GM23338 (cell line): ENCODE measurements at regions not wholly inside any gene's neighbourhood (a gene's known extent, or its start where the extent isn't known, plus 50 kb on each side); places are given as distances from the start of the nearest gene placed in this dataset.
"Not testable (repeated sequence)": the region's sequence is repeated elsewhere in the genome, so short reads cannot be mapped to it uniquely, and the experiment has no call there.

Source experiments
- ATAC-seq: fragments of 200-7000 bp; cut with Tn5 transposase; 3 replicates; pipeline ENCODE4 v1.9.1; 2020
- DNase-seq: peaks from one replicate; pipeline ENCODE4 v3.0.0-alpha.2; 2015; ENCODE audit warnings: low spot score
- H2AFZ ChIP-seq: fragments of 200-600 bp; sonication (generic); 2 replicates; pipeline ENCODE4 v1.8.0; 2016; ENCODE audit warnings: antibody characterized with exemption, mild to moderate bottlenecking, moderate library complexity
- H3F3A ChIP-seq: fragments of 200-600 bp; sonication (generic); replicated peaks from 2 replicates; pipeline ENCODE4 v1.8.0; 2017; ENCODE audit warnings: antibody characterized with exemption, mixed run types, low read depth
- H3K27ac ChIP-seq: fragments of 200-600 bp; sonication (generic); 2 replicates; pipeline ENCODE4 v1.6.1; 2016; ENCODE audit warnings: low read depth
- H3K27me3 ChIP-seq: fragments of 200-600 bp; sonication (generic); 2 replicates; pipeline ENCODE4 v1.8.0; 2016; ENCODE audit warnings: mild to moderate bottlenecking, mixed run types, moderate library complexity; ENCODE audit not compliant: insufficient read depth
- H3K36me3 ChIP-seq: fragments of 200-600 bp; sonication (generic); 2 replicates; pipeline ENCODE4 v1.8.0; 2016; ENCODE audit warnings: mild to moderate bottlenecking; ENCODE audit not compliant: insufficient read depth
- H3K4me1 ChIP-seq: fragments of 200-600 bp; sonication (generic); 2 replicates; pipeline ENCODE4 v1.8.0; 2016; ENCODE audit warnings: mild to moderate bottlenecking, moderate library complexity; ENCODE audit not compliant: insufficient read depth
- H3K4me2 ChIP-seq: fragments of 200-600 bp; sonication (generic); 2 replicates; pipeline ENCODE4 v1.7.1; 2017; ENCODE audit warnings: mixed run types
- H3K4me3 ChIP-seq: fragments of 200-600 bp; sonication (generic); 2 replicates; pipeline ENCODE4 v1.6.1; 2016; ENCODE audit warnings: mixed run types
- H3K79me2 ChIP-seq: fragments of 200-600 bp; sonication (generic); replicated peaks from 2 replicates; pipeline ENCODE4 v1.8.0; 2017; ENCODE audit warnings: mild to moderate bottlenecking; ENCODE audit not compliant: insufficient read depth
- H3K9me2 ChIP-seq: fragments of 200-600 bp; sonication (generic); 2 replicates; pipeline ENCODE4 v1.8.0; 2017; ENCODE audit not compliant: insufficient read depth
- H4K20me1 ChIP-seq: fragments of 200-600 bp; sonication (generic); replicated peaks from 2 replicates; pipeline ENCODE4 v1.8.0; 2017; ENCODE audit warnings: mild to moderate bottlenecking; ENCODE audit not compliant: insufficient read depth
- H3K27ac Mint-ChIP-seq: 2 replicates; pipeline ENCODE4 v1.8.0; 2020; ENCODE audit warnings: inconsistent platforms, mild to moderate bottlenecking, moderate library complexity, mixed read lengths
- H3K27me3 Mint-ChIP-seq: 3 replicates; pipeline ENCODE4 v1.8.0; 2022; ENCODE audit warnings: low read depth, mild to moderate bottlenecking, moderate library complexity, mixed read lengths, inconsistent platforms; ENCODE audit not compliant: insufficient read depth, poor library complexity
- H3K36me3 Mint-ChIP-seq: 3 replicates; pipeline ENCODE4 v1.8.0; 2021; ENCODE audit warnings: low read depth, mild to moderate bottlenecking, inconsistent platforms, moderate library complexity, mixed read lengths
- H3K4me1 Mint-ChIP-seq: 3 replicates; pipeline ENCODE4 v1.8.0; 2020; ENCODE audit warnings: mild to moderate bottlenecking, inconsistent platforms, mixed read lengths
- H3K4me3 Mint-ChIP-seq: 3 replicates; pipeline ENCODE4 v1.8.0; 2021; ENCODE audit warnings: moderate library complexity, mild to moderate bottlenecking, inconsistent platforms, mixed read lengths
- H3K9me3 Mint-ChIP-seq: 3 replicates; pipeline ENCODE4 v1.8.0; 2020; ENCODE audit warnings: moderate library complexity, mild to moderate bottlenecking, inconsistent platforms, mixed read lengths

DNA sequence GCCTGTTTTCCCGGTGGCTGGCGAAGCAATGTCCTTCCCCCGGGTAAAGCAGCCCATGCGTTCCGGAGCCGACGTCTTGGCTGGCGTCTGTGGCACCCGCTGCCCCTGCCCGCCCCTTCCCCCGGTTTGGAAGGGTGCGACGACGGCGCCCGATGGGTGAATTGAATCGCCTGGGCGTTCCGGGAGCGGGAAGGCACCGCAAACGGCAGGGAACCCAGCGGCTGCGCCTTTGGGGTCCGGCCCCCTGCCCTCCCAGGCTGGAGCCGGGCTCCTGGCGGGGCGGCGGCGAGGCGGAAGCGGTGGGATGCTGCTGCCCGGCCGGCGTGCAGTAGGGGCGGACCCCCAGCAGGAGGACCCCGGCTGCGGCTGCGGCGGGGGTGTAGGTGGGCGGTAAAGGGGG, 123.6 kb upstream of the RHOU start:
- not testable (repeated sequence) for H3K4me3 ChIP-seq, H3K27ac ChIP-seq, H3K27ac Mint-ChIP-seq, H3K9me3 Mint-ChIP-seq, H3K4me1 Mint-ChIP-seq, H3K36me3 ChIP-seq, H2AFZ ChIP-seq, H3K27me3 Mint-ChIP-seq, H3F3A ChIP-seq, DNase-seq, H3K9me2 ChIP-seq, H3K36me3 Mint-ChIP-seq, H4K20me1 ChIP-seq, H3K79me2 ChIP-seq, ATAC-seq, H3K27me3 ChIP-seq, H3K4me1 ChIP-seq, H3K4me2 ChIP-seq, H3K4me3 Mint-ChIP-seq

DNA sequence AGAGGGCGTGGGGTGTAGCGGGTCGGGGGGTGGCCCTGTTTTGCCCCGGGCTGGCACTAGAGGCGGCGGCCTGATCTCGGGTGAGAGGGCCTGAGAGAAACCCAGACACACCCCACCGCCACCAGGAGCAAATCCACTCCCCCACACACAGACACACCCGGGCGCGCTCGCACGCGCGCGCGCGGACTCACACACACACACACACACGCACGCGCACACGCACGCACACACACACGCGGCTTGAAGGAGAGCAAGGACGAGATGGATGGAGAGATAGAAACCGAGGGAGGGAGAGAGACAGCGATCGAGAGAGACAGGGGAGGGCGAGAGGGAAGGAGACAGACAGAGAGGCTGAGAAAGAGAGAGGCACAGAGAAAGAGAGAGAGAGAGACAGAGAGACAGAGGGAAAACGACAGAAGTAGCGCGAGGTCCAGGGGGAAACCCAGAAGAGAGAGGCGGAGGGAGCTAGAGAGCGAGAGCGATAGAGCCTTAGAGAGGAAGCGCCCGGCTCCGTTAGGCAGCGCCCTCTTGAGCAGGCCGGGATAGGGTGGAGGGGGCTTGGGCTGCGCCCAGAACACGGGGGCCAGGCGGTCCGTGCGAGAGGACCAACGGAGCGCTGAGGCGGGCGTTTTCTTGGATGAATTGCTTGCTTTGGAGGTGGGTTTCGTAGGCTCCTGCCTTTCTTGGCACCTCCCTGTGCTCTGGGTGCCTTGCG, 113.1 kb upstream of the RHOU start:
- not testable (repeated sequence) for H3K27me3 ChIP-seq, H3K4me1 ChIP-seq, H2AFZ ChIP-seq, ATAC-seq, H3K4me2 ChIP-seq, H3K27ac ChIP-seq, DNase-seq, H3K36me3 Mint-ChIP-seq, H3F3A ChIP-seq, H4K20me1 ChIP-seq, H3K4me3 ChIP-seq, H3K79me2 ChIP-seq, H3K27ac Mint-ChIP-seq, H3K4me1 Mint-ChIP-seq, H3K9me2 ChIP-seq, H3K36me3 ChIP-seq, H3K27me3 Mint-ChIP-seq
- peaks cover 11% of the 10 kb centered on the region for H3K9me3 Mint-ChIP-seq
- H3K4me3 Mint-ChIP-seq, result peak overlapping the region; percentile 35; the same call in 2 of the 3 replicates

DNA sequence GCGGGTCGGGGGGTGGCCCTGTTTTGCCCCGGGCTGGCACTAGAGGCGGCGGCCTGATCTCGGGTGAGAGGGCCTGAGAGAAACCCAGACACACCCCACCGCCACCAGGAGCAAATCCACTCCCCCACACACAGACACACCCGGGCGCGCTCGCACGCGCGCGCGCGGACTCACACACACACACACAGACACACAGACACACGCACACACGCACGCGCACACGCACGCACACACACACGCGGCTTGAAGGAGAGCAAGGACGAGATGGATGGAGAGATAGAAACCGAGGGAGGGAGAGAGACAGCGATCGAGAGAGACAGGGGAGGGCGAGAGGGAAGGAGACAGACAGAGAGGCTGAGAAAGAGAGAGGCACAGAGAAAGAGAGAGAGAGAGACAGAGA, 108.8 kb upstream of the RHOU start:
- not testable (repeated sequence) for H3K4me1 Mint-ChIP-seq, H3K9me3 Mint-ChIP-seq, H3K9me2 ChIP-seq, H3K36me3 Mint-ChIP-seq, H3K4me1 ChIP-seq, H2AFZ ChIP-seq, H3F3A ChIP-seq, H3K27me3 ChIP-seq, H3K27ac Mint-ChIP-seq, H3K4me3 ChIP-seq, H3K4me2 ChIP-seq, H3K27ac ChIP-seq, ATAC-seq, H4K20me1 ChIP-seq, DNase-seq, H3K4me3 Mint-ChIP-seq, H3K27me3 Mint-ChIP-seq, H3K36me3 ChIP-seq, H3K79me2 ChIP-seq

DNA sequence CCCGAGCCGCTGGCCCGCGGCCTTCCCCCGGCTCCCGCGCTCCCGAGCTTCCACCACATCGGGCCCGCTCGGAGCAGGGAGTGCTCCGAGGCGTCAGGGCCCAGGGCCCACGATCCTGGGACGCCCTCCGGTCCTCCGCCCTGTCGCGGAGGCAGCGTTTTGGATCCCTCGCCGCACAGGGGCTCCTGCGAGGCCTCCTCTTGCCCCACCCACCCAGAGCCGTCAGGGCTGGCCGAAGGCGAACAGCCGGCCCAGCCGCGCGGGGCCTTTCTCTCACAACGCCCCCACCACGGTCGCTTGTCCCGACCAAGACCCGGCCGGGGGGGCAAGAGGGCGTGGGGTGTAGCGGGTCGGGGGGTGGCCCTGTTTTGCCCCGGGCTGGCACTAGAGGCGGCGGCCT, 102.4 kb upstream of the RHOU start:
- peak overlapping the region; percentile 49; the same call in 1 of the 2 replicates for H3K4me3 ChIP-seq
- H3K4me2 ChIP-seq, H3K9me3 Mint-ChIP-seq, H3K4me3 Mint-ChIP-seq, H3K27ac Mint-ChIP-seq, H3K36me3 Mint-ChIP-seq, H3K27ac ChIP-seq, H3F3A ChIP-seq, H3K79me2 ChIP-seq, H3K9me2 ChIP-seq, H2AFZ ChIP-seq, H3K27me3 ChIP-seq, H3K4me1 Mint-ChIP-seq, H3K27me3 Mint-ChIP-seq, H3K4me1 ChIP-seq, H4K20me1 ChIP-seq, H3K36me3 ChIP-seq, DNase-seq, ATAC-seq: not testable (repeated sequence)

DNA sequence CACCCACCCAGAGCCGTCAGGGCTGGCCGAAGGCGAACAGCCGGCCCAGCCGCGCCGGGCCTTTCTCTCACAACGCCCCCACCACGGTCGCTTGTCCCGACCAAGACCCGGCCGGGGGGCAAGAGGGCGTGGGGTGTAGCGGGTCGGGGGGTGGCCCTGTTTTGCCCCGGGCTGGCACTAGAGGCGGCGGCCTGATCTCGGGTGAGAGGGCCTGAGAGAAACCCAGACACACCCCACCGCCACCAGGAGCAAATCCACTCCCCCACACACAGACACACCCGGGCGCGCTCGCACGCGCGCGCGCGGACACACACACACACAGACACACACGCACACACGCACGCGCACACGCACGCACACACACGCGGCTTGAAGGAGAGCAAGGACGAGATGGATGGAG, 100.0 kb upstream of the RHOU start:
- not testable (repeated sequence) for H3K36me3 Mint-ChIP-seq, H3F3A ChIP-seq, H3K4me1 ChIP-seq, H3K36me3 ChIP-seq, H3K79me2 ChIP-seq, H3K27me3 ChIP-seq, H3K27me3 Mint-ChIP-seq, H3K27ac Mint-ChIP-seq, H3K9me2 ChIP-seq, ATAC-seq, H3K4me1 Mint-ChIP-seq, H3K4me3 Mint-ChIP-seq, H3K9me3 Mint-ChIP-seq, H3K27ac ChIP-seq, H4K20me1 ChIP-seq, DNase-seq, H2AFZ ChIP-seq
- Histone ChIP-seq H3K4me3 (peak overlapping the region; percentile 41; the same call in 1 of the 2 replicates), H3K4me2 (0 out of 2 replicates have a peak overlapping the region, but pooled peaks have one; percentile 43)

DNA sequence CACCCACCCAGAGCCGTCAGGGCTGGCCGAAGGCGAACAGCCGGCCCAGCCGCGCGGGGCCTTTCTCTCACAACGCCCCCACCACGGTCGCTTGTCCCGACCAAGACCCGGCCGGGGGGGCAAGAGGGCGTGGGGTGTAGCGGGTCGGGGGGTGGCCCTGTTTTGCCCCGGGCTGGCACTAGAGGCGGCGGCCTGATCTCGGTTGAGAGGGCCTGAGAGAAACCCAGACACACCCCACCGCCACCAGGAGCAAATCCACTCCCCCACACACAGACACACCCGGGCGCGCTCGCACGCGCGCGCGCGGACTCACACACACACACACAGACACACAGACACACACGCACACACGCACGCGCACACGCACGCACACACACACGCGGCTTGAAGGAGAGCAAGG, 97.8 kb upstream of the RHOU start:
- not testable (repeated sequence) for H4K20me1 ChIP-seq, H3K27me3 Mint-ChIP-seq, H3K36me3 Mint-ChIP-seq, H3K27ac Mint-ChIP-seq, DNase-seq, H3K9me2 ChIP-seq, H3K4me3 Mint-ChIP-seq, H3K4me1 ChIP-seq, H3K27ac ChIP-seq, H3K4me1 Mint-ChIP-seq, H3K79me2 ChIP-seq, H3F3A ChIP-seq, H3K36me3 ChIP-seq, H3K27me3 ChIP-seq, ATAC-seq, H3K4me2 ChIP-seq, H3K4me3 ChIP-seq, H2AFZ ChIP-seq, H3K9me3 Mint-ChIP-seq
